PC-9 (cell line): ENCODE measurements at regions not wholly inside any gene's neighbourhood (a gene's known extent, or its start where the extent isn't known, plus 50 kb on each side); places are given as distances from the start of the nearest gene placed in this dataset.

Experiments
- BruUV-seq: library from RNA; stranded (reverse); fragments of 400-500 nt; replicated peaks from 2 replicates; lab custom pipeline; 2021; lab: Mats Ljungman, UMichigan
- CTCF ChIA-PET: fragments of 300-600 bp; sonication (Branson Sonifier 250); formaldehyde crosslinking; loops from one replicate; lab custom pipeline; 2022; ENCODE audit warnings: antibody characterized with exemption; lab: Charles Lee
- POLR2A ChIA-PET: fragments of 300-600 bp; sonication (Branson Sonifier 250); formaldehyde crosslinking; loops from one replicate; lab custom pipeline; 2022; ENCODE audit warnings: antibody characterized with exemption; ENCODE audit not compliant: unreplicated experiment; lab: Charles Lee
- DNase-seq, 2 experiments: peaks; one replicate each; pipeline versions ENCODE4 v3.0.0 to v3.0.0-alpha.2; 2015 to 2022; ENCODE audit warnings: mixed read lengths in 1 of 2
- H2AFZ ChIP-seq: fragments of 200-600 bp; sonication (generic); 2 replicates; pipeline ENCODE4 v1.8.1; 2017; ENCODE audit warnings: antibody characterized with exemption
- H3F3A ChIP-seq: fragments of 200-600 bp; sonication (generic); 2 replicates; pipeline ENCODE4 v1.8.1; 2017; ENCODE audit warnings: antibody characterized with exemption, mild to moderate bottlenecking, low read depth; ENCODE audit not compliant: insufficient read depth
- H3K27ac ChIP-seq: fragments of 200-600 bp; sonication (generic); 2 replicates; pipeline ENCODE4 v1.6.1; 2016; ENCODE audit warnings: mixed run types
- H3K27me3 ChIP-seq: fragments of 200-600 bp; sonication (generic); 2 replicates; pipeline ENCODE4 v1.6.1; 2016; ENCODE audit warnings: low read depth, mixed run types; ENCODE audit not compliant: insufficient read depth
- H3K36me3 ChIP-seq: fragments of 200-600 bp; sonication (generic); 2 replicates; pipeline ENCODE4 v1.6.1; 2016; ENCODE audit warnings: low read depth, mixed run types
- H3K4me1 ChIP-seq: fragments of 200-600 bp; sonication (generic); replicated peaks from 2 replicates; pipeline ENCODE4 v1.6.1; 2016; ENCODE audit warnings: mixed run types; ENCODE audit not compliant: insufficient read depth
- H3K4me2 ChIP-seq: fragments of 200-600 bp; sonication (generic); 2 replicates; pipeline ENCODE4 v1.6.1; 2017; ENCODE audit warnings: mixed run types
- H3K4me3 ChIP-seq: fragments of 200-600 bp; sonication (generic); 2 replicates; pipeline ENCODE4 v1.6.1; 2016; ENCODE audit warnings: mixed run types
- H3K79me2 ChIP-seq: fragments of 200-600 bp; sonication (generic); 2 replicates; pipeline ENCODE4 v1.6.1; 2017; ENCODE audit warnings: low read depth, mixed run types
- H3K9me2 ChIP-seq: fragments of 200-600 bp; sonication (generic); 2 replicates; pipeline ENCODE4 v1.8.1; 2017; ENCODE audit warnings: mild to moderate bottlenecking; ENCODE audit not compliant: insufficient read depth
- H3K9me3 ChIP-seq: fragments of 200-600 bp; sonication (generic); 2 replicates; pipeline ENCODE4 v1.8.1; 2016; ENCODE audit warnings: low read depth; ENCODE audit not compliant: insufficient read depth
- H4K20me1 ChIP-seq: fragments of 200-600 bp; sonication (generic); 2 replicates; pipeline ENCODE4 v1.8.1; 2017; ENCODE audit not compliant: insufficient read depth
- EZH2 ChIP-seq: fragments of 200-600 bp; sonication (generic); IDR thresholded peaks from 2 replicates; pipeline ENCODE4 v1.8.0; 2017; ENCODE audit warnings: antibody characterized with exemption, low read depth
- intact Hi-C: fragments of 100-400 bp; cut with micrococcal nuclease; formaldehyde crosslinking; loops from one replicate; pipeline ENCODE4 v1.10.0; 2022; ENCODE audit not compliant: unreplicated experiment
- TF ChIP-seq, protein P1 (sequence below): fragments of 200-600 bp; sonication (generic); conservative IDR thresholded peaks from 2 replicates; pipeline ENCODE4 v1.6.1; 2017; ENCODE audit warnings: mixed run types, antibody characterized with exemption, mild to moderate bottlenecking, moderate library complexity

DNA sequence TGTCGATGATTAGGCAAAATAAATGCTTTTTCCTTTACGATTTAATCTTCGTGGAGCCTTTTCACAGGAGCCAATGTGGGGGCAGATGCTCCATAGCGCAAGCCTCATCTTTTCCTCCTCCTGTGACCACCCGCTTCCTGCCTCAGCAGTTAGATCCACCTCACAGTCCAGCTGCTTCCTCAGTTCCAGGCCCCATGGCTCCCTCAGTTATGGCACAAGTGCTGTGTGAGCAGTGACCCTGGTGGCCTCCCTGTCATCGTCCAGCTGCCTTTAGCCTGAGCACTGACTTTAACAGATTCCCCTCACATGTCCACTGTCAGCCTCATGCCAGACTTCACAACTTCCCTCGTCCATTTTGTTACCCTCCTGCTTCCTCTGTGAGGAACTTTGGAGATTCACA, 424.6 kb upstream of the GBE1 start:
- no peaks in the 10 kb centered on the region for H3F3A ChIP-seq
- no peaks in the 10 kb centered on the region for H3K9me2 ChIP-seq
- no peak overlapping the region for H2AFZ ChIP-seq
- TF ChIP-seq EZH2: no peak
- TF ChIP-seq, protein P1, sequence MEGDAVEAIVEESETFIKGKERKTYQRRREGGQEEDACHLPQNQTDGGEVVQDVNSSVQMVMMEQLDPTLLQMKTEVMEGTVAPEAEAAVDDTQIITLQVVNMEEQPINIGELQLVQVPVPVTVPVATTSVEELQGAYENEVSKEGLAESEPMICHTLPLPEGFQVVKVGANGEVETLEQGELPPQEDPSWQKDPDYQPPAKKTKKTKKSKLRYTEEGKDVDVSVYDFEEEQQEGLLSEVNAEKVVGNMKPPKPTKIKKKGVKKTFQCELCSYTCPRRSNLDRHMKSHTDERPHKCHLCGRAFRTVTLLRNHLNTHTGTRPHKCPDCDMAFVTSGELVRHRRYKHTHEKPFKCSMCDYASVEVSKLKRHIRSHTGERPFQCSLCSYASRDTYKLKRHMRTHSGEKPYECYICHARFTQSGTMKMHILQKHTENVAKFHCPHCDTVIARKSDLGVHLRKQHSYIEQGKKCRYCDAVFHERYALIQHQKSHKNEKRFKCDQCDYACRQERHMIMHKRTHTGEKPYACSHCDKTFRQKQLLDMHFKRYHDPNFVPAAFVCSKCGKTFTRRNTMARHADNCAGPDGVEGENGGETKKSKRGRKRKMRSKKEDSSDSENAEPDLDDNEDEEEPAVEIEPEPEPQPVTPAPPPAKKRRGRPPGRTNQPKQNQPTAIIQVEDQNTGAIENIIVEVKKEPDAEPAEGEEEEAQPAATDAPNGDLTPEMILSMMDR: no peak
- intact Hi-C loops: no loop called here
- ChIA-PET CTCF (no interaction called here), POLR2A (no interaction called here)
- H3K27ac ChIP-seq: no peak overlapping the region
- H3K4me3 ChIP-seq: no peak overlapping the region
- no peaks in the 10 kb centered on the region for H3K36me3 ChIP-seq
- no TSS peak for BruUV-seq
- H3K27me3 ChIP-seq: no peaks in the 10 kb centered on the region
- no peaks in the 10 kb centered on the region for H3K79me2 ChIP-seq
- H3K9me3 ChIP-seq: no peaks in the 10 kb centered on the region
- DNase-seq: no peak
- H4K20me1 ChIP-seq: no peaks in the 10 kb centered on the region
- no peaks in the 10 kb centered on the region for H3K4me1 ChIP-seq
- H3K4me2 ChIP-seq: no peak overlapping the region

DNA sequence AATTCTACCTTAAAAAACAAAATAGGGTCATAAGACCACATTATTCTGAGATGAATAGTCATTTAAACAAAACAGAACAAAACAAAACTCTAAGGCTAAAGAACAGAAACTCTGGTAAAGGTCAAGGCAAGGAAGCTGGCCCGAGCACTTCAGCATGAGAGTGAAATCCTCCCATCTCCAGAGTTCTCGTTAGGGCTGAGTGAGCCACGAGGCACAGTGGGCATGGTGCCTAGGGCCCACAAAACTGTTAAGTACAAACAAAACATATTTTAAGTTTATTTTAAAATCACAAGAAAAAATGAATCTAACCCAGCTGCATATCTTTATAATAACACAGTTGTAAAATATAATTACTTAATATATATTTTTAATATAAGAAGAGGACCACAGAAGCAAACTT, 417.8 kb upstream of the GBE1 start:
- BruUV-seq: no TSS peak

DNA sequence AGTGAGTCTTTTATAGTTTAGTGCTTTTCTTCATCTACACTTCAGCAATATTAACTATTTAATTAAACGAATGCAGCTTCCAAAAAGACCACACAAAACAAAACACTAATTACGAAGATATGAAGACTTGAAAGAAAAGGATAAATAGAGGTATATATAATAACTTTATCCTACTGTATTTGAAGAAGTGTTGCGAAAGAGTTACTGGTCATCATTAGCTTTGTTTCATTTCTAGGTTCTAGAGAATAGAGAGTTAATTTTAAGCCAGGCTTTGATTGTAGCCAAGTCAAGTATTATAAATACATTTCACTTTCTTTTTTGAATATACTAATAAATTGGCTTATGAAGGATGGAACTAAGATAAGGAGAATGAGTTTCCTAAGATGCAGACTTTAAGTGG, 416.8 kb upstream of the GBE1 start:
- Histone ChIP-seq H3K9me3 (no peaks in the 10 kb centered on the region), H3K79me2 (no peaks in the 10 kb centered on the region), H3K36me3 (no peaks in the 10 kb centered on the region), H3K27ac (no peak overlapping the region), H3K4me1 (no peaks in the 10 kb centered on the region), H3K9me2 (no peaks in the 10 kb centered on the region), H2AFZ (no peak overlapping the region), H3K27me3 (no peaks in the 10 kb centered on the region), H3K4me3 (no peak overlapping the region), H4K20me1 (no peaks in the 10 kb centered on the region), H3F3A (no peaks in the 10 kb centered on the region), H3K4me2 (no peak overlapping the region)
- no TSS peak for BruUV-seq
- ChIA-PET CTCF (no interaction called here), POLR2A (no interaction called here)
- DNase-seq: no peak
- no peak for TF ChIP-seq EZH2
- TF ChIP-seq, protein P1: no peak
- intact Hi-C loops: no loop called here

More for the DNA sequence above, 417.8 kb upstream of the GBE1 start:
- DNase-seq: no peak
- no peaks in the 10 kb centered on the region for H3K27me3 ChIP-seq
- no peak overlapping the region for H3K27ac ChIP-seq
- CTCF ChIA-PET: no interaction called here
- H4K20me1 ChIP-seq: no peaks in the 10 kb centered on the region
- H3K4me3 ChIP-seq: no peak overlapping the region
- no peaks in the 10 kb centered on the region for H3K9me2 ChIP-seq
- TF ChIP-seq EZH2: no peak
- TF ChIP-seq, protein P1: no peak
- H3K4me2 ChIP-seq: no peak overlapping the region
- H3K36me3 ChIP-seq: no peaks in the 10 kb centered on the region
- no peaks in the 10 kb centered on the region for H3K4me1 ChIP-seq
- H3K79me2 ChIP-seq: no peaks in the 10 kb centered on the region
- no peaks in the 10 kb centered on the region for H3K9me3 ChIP-seq
- H3F3A ChIP-seq: no peaks in the 10 kb centered on the region
- H2AFZ ChIP-seq: no peak overlapping the region
- POLR2A ChIA-PET: no interaction called here
- intact Hi-C loops: no loop called here
